Activated CD4-positive, alpha-beta T cell treated with anti-CD3 and anti-CD28 coated beads for 48 hours (primary cell): ENCODE measurements at regions not wholly inside any gene's neighbourhood (a gene's known extent, or its start where the extent isn't known, plus 50 kb on each side); places are given as distances from the start of the nearest gene placed in this dataset.
"Not testable (repeated sequence)": the region's sequence is repeated elsewhere in the genome, so short reads cannot be mapped to it uniquely, and the experiment has no call there.

Source experiments
- DNase-seq: peaks from one replicate; pipeline ENCODE4 v3.0.0-alpha.2; 2020

DNA sequence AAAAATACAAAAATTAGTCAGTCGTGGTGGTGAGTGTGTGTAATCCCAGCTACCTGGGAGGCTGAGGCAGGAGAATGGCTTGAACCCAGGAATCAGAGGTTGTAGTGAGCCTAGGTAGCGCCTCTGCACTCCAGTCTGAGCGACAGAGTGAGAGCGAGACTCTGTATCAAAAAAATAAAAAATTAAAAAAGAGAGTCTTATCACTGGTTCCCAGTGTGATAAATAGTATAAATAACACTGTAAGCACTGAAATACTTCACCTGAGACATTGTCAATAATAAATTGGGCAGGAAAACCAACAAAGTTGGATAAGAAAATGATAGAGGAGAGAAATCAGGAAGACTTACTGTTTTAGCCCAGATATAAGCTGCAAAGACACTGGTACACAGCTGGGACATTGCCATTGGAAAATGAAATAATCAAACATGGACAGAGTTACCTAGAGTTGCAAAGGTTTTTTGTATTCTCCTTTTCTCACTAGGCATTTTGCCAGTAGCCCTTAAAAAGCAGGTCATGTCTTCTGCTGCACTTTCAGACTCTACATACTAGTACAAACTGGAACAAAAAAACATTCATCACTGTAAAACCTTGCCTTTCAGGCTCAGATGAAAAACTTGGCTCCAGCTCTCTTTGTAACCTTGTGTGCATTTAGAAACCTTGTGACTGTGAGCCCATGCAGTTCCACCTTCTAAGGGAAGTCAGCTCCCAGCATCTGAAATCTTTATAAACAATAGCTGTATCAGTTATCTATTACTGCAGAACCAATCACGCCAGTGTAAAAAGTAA lies 55.0 kb upstream of the PPP1R2C start:
- DNase-seq, result no peak

DNA sequence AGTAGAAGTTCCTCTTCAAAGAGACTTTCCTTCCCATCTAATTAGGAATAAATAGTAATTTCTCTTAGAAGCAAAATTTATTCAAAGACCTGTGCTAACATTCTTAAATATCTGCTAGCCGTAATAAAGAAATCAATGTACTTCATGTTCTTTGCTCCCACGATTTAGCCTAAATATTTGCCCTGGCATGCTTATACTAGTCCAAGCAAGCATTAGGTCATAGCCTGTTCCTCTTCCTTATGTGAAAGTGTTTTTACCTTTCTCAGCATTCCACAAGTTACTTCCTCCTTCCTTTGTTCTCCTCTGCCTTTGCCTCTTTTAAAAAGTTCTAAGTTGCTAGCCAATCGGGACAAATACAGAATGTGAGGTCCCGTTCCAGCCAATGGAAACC lies 55.6 kb upstream of the PPP1R2C start:
- DNase-seq, result not testable (repeated sequence)

DNA sequence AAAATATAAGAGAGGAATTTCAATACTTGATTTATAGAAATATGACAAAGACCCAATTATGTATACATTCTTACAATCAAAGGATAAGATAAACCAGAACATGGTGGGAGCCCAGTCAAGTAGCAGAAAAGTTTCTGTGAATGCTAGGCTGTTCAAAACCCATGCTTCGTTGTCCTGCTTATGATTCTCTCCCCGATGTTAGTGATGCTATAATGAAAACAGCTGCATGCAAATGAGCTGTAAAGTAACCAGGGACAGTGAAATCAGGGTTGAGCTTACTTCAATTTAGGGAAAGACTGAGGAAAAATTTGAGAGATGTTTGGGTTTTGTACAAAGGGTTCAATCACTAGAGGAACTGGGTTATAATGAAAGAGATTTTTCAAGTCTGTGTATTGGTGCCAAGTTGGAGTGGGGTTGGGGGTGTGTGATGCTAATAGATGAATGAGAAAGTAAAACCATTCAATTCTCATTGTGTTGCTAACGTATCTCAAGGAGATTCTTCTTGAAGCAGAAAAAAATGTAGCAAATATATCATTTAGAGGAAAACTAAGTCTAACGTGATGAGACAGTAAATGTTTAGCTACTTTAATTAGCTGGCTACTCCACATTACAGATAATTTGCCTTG lies 59.3 kb upstream of the PPP1R2C start:
- no peak for DNase-seq

DNA sequence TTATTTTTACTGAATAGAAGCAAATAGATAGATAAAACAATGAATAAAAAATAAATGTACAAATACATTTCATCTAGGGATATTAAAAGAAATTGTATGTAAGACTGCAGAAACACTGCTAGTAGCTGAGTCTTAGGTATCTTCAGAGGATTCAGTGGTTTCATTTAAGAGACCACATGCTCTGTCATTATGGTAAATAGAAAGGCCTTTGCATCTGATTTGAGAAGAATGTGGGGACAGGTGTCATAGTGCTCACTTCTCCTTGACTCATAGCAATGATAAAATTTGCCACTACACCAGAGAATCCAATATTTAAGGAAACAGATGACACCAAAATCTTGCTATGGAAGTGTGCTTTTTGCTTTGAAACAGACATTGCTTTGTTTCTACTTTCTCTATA lies 59.8 kb upstream of the PPP1R2C start:
- DNase-seq, result no peak

DNA sequence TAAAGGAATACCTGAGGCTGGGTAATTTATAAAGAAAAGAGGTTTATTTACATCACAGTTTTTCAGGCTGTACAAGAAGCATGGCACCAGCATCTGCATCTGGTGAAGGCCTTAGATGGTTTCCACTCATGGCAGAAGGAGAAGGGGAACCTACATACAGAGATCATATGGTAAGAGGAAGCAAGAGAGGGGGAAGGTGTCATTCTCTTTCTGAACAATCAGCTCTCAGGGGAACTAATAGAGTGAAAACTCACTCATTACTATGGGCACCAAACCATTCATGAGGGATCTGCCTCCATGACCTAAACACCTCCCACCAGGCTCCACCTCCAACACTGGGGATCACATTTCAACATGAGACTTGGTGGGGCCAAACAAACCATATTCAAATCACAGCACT lies 61.7 kb upstream of the PPP1R2C start:
- no peak for DNase-seq

DNA sequence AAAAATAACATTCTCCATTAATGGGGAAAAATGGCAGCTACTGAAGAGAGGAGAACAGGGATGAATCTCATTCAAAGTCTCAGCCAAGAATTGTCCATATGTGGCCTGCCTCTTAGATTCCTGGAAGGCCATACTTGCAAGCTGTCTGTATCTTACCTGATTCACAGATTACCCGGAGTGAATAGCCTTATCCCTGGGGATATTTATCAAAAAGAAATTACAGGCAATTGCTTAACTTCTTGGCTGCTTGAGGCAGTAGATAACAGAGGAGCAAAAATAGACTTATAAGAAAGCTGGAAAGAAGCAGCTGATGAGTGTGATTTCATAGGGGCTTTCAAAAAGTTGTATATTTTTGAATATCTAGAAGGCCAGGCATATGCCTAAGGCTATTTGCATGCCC lies 68.8 kb upstream of the PPP1R2C start:
- no peak for DNase-seq

DNA sequence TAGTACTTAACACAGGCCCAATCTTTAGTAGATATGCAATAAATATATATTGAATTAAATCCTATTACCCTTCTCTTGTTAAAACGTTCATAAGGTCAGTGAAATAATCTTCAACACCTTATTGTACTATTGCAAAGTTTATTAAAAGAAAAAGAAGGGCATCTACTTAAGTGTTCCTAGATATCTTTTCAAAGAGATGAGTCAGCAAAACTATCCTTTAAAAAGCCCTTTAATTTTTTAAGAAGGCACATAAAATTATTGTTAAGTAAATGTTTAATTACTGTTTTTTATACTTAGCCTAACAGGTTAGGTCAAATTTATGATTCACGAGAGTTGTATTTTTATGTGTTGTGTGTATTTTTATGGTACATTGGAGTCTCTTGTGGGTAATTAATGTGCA lies 77.3 kb upstream of the PPP1R2C start:
- DNase-seq, result no peak

DNA sequence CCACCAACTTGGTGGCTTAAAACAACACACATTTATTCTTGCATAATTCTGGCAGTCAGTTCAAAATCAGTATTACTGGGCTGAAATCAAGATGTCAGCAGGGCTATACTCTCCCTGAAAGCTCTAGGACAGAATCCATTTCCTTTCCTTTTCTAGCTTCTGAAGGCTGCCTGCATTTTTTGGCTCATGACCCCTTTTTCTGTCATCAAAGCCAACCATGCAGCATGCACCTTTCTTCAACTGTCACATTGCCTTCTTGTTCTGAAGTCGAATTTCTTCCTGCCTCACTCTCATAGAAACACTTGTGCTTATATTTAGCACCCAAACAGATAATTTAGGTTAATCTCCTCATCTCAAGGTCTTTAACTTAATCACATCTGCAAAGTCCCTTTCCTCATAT lies 79.8 kb upstream of the PPP1R2C start:
- DNase-seq, result no peak

DNA sequence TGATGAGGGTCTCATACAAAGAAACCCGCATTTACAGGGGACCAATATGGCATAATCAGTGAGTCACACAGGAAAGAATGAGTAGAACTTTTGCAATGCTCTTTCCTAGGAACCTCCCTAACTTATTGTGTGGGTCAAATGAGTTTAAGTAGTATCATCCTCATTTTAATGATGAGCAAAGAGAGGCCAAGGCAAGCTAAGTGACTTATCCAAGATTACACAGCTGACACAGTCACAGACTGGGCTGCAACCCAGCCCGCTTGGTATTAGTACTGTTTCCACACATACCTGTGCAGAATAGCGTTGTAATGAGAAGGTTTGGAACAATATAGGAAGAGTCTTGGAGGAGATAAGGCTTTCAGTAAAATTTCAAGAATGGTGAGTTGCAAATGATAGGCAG lies 91.0 kb upstream of the PPP1R2C start:
- no peak for DNase-seq

DNA sequence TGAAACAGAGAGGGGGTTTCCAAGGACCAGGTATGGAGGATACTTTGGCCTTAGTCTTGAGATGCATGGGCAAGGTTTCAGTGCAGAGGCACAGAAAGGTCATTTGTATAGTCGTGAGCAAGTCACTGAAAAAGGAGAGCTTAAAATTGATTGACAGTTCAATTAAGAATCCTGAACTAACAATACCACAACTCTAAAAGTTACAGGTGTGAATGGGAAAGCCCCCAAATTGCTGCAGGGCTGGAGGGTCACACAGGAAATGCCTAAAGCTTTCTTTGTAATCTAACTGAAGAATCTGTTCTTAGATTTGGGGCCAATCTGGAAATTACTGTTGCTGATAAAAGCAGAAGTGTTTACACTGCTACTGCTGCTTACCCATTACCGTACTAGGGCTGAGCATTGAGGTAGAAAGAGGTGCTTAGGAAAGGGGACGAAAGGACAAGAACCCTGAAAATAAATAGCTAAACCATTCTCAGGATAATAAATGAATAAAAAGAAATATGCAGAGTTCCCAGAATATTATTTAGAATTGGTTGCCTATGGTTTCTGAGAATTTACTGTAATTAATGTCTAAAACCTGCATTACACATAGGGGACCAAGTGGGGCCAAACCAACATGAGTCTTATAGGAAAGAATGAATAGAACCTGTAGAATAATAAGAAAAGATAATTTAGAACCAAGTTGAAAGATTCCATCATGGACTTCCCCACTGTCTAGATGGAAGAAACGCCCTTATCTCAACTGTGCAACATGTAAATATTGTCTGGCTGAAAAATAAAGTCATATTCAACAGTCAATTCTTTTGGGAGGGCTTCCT lies 91.9 kb upstream of the PPP1R2C start:
- no peak for DNase-seq

DNA sequence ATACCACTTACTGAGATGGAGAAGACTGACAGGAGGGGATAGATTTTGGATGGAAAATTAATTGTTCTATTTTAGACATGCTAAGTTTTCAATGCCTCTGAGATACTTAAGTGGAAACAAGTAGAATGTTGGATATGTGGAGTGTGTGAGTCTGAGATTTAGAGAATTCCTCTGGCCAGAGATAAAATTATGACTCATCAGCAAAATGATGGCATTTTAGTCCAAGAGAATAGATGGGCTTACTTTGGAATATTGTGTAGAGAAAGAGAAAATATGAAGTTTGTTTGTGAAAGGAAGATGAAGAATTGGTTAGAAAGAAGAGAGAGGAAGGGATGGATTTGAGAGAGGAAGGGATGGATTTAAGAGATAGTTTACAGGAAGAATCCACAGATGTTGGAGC lies 108.6 kb upstream of the PPP1R2C start:
- DNase-seq, result no peak

DNA sequence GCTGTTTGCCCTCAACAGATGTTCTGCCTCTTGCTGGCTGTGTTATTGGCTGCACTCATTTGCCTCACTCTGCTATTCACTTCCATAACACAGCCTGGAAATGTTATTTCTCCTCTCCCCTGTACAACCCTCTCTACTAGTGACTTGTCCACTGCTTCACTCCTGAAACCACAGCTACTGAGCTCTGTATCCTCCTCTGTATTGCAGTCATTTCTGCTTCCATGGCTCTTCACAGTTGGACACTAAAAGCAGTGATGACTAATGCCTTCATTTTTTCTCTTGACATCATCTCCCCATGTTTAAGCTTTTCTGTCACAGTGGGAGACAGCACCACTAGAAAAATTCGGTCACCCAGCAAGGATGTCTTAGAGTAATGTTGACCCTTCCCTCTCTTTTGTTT lies 123.0 kb upstream of the PPP1R2C start:
- no peak for DNase-seq

DNA sequence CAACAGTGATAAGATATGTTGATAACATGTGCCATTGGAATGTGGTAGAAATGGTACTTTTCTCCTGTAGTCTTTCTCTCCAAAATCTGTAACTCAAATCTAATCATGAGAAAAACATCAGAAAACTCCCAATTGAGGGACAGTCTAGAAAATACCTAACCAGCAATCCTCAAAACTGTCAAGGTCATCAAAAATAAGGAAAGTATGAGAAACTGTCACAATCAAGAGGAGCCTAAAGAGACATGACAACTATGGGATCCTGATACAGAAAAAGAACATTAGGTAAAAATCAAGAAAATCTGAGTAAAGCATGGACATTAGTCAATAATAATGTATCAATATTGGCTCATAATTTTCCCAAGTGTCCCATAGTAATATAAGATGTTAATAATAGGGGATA lies 124.5 kb upstream of the PPP1R2C start:
- no peak for DNase-seq

DNA sequence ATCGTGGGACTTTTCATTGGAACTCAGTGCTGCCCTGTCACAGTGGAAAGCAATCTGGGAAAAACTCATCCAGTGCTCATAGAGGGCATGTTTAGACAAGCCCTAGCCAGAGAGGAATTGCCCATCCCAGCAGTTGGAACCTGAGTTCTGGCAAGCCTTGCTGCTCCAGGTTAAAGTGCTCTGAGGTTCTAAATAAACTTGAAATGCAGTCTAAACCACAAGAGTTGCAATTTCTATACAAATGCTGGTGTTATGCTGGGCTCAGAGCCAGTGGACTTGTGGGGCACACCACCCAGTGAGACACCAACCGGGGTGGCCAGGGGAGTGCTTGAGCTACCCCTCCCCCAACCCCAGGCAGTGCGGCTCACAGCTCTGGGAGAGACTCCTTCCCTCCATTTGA lies 142.8 kb upstream of the PPP1R2C start:
- no peak for DNase-seq

DNA sequence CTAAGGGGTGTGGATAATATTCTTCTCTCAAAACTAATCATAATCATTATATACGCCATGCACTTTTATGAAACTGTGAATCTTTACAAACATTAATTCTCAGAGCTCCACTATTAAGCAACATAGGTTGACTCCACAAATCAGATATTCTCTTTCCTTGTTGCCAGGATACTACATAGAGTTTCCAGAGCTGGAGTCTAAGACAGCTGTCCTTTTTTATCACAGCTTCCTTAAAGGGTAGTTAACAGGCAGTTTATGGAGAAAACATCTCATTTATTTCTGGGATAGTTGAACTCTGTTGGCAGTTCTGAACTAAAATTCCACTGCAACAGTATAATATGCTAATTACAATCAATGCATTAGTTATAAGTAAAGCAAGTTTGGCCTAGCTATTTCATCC lies 152.1 kb upstream of the PPP1R2C start:
- no peak for DNase-seq

DNA sequence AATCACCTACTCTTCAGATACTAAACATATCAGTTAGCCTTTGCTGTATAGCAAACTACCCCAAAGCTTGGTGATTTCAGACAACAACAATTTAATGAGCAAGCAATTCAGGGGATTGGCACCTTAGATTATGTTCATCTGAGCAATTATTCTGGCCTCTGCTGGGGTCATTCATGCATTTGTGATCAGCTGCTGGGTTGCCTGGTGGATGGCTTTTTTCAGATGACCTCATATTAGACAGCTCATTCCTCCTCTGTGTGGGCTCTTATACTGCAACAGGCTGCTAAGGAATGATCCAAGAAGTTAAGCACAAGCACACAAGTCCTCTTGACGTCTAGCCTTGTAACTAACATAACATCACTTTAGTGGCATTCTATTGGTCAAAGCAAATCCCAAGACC lies 153.0 kb upstream of the PPP1R2C start:
- DNase-seq, result no peak

DNA sequence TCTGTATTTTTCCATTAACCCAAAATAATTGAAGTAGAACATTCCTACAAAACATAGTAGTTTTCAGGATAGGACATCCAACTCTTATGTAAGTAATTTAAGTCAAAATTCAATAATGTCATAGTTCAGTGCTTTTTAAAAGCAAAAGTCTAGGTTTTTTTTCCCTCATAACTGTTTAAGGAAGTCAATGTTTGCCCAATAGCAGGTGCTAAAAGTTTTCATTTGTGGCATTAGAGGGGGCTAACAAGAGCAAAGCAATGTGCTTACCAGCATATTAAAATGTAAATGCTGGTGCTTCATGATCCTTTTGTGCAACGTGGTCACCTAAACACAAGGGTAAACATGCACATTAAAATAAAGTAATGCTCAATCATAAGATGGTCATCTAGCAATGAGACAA lies 155.2 kb upstream of the PPP1R2C start:
- DNase-seq, result no peak

DNA sequence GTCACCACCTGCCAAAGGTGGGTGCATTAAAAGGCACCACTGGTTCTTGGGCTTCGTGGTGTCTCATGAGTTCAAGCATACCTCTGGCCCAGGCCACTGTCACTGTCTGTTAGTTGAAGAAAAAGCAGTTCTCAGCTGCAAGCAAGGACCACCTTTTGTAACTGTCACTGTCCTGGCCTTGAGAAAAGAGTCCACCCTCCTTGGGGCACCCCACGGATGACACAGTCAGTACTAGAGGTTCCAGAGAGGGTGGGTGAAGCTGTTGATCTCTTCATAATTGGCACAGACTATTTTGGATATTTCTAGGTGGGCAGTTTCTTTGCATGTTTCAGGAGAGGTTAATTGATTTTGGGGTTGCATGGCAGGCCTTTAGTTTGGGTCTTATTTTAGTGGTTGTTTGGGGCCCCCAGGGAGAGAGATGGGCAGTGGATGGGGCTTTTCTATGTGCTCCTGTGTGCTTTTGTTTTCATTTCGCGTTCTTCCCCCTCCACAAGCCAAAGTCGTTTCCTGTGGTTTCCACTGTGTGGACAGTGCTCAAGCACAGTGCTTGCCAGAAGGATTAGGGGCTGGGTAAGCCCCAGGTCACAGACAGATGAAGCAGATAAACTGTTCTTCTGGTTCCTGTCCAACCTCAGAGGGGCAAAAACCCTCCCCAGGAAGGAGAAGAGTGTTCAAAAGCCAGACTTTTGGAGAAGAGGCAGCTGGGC lies 156.2 kb upstream of the PPP1R2C start:
- DNase-seq, result no peak

DNA sequence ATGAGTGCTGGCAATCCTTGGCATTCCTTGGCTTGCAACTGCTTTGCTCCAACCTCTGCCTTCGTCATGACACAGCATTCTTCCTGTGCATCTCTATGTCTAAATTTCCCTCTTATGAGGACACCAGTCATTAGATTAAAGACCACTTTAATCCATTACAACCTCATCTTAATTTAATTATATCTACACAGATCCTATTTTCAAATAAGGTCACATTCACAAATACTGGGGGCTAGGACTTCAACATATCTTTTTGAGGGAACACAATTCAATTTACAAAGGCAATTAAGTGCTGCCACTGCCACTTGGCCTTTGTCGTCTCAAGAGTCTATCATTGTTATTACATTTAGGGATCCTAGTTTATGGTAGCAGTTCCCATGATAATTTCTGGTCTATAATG lies 163.7 kb upstream of the PPP1R2C start:
- DNase-seq, result no peak

DNA sequence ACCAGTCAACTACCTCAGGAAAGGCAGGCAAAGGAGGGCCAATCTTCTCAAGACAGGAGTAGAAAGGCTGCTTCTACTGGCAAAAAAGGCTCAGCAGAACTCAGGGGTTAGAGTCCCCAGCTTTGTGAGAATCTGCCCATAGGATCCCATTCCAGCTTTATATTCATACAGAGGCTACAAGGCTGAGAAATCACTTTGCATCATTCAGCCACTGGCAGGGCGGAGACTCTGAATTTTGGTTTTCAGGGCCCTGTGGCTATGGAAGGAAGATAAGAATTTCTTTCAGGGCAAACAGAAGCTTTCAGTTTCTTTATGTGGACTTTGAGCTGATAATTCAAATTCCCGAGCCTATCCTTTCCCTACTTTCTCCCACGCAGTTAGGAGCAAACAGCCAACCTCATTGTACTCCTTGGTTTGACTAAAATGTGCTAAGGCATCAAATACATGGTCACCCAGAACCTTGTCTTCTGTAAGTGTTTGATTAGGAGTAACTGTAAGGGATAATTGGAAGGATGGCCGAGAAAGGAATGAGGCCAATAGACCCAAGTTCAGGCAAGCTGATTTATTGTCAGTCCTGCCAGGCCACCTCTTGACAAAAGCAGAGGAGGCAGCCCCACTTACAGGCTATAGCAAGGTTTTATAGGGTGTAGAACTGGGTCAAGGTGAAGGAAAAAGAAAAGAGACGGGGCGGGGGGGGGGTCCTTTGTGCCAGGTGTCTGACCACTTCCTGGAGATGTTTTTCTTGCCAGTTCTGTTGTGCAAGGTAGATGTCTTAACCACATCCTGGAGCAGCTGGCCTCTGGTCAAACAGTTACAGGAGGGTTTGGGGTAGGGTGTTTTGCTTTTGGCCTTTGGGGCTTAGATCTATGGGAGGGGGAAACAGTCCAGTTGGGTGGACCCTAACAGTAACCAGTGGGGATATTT lies 165.3 kb upstream of the PPP1R2C start:
- no peak for DNase-seq

DNA sequence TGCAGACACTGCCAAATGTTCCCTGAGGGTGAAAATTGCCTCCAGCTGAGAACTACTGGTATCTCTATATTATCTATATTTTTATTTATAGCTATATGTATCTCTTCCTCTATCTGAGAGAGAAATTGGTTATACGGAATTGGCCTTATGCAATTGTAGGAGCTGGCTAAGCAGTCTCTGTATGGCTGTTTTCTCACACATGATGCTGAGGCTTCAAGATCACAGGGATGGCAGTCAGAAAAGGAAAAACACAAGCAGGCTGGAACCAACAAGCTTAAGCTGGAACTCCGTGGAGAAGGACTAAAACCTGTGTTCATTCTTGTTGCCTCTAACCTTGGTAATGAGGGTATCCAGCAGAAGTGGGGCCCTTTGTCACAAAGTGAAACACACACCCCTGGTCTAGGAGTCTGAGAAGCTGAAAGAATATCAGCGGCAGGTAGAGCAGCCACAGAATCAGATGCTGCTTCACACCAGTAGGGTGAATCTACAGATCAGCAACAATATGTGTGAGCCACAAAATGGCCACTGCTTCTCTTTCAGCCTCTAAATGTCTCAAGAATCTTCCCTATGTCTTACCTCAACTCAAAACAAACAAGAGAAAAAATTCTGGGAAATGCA lies 166.5 kb upstream of the PPP1R2C start:
- DNase-seq, result no peak
